PFSK-1 (cell line): ENCODE measurements at regions not wholly inside any gene's neighbourhood (a gene's known extent, or its start where the extent isn't known, plus 50 kb on each side); places are given as distances from the start of the nearest gene placed in this dataset.

Experiments used
- FOXP2 ChIP-seq: optimal IDR thresholded peaks from 2 replicates; pipeline ENCODE3; 2011; ENCODE audit warnings: borderline replicate concordance, control low read depth, inconsistent platforms; ENCODE audit not compliant: insufficient read depth; ENCODE audit errors: extremely low read length, extremely low read depth
- POLR2AphosphoS5 ChIP-seq: IDR thresholded peaks from 2 replicates; pipeline ENCODE4 v1.6.1; 2012; ENCODE audit warnings: low read depth, mild to moderate bottlenecking, control low read depth, low read length, moderate library complexity
- REST ChIP-seq, 2 experiments: IDR thresholded peaks; 2 replicates each; pipeline versions ENCODE4 v1.6.1 to v1.8.0; 2011 to 2012; ENCODE audit warnings: low read depth in 2 of 2, low read length in 2 of 2, control low read depth in 1 of 2, inconsistent platforms in 1 of 2, mild to moderate bottlenecking in 1 of 2, moderate library complexity in 1 of 2; ENCODE audit not compliant: insufficient read depth in 1 of 2
- SIN3A ChIP-seq: IDR thresholded peaks from 2 replicates; pipeline ENCODE4 v1.6.1; 2012; ENCODE audit warnings: mild to moderate bottlenecking, low read length, moderate library complexity, borderline replicate concordance; ENCODE audit not compliant: insufficient read depth
- TAF1 ChIP-seq: IDR thresholded peaks from 2 replicates; pipeline ENCODE4 v1.6.1; 2012; ENCODE audit warnings: low read length, control low read depth, borderline replicate concordance; ENCODE audit not compliant: insufficient read depth

GRCh38 chr22:49514211-49514610 is 313.5 kb downstream of the BRD1 start:
- TF ChIP-seq POLR2AphosphoS5 (no peak), SIN3A (no peak), REST (IDR thresholded peaks at IDR 0.05; ENCODE audit: insufficient read depth in 1 of 2, low read depth in 2 of 2, low read length in 2 of 2) (no peak), FOXP2 (no peak), TAF1 (no peak)

- TF ChIP-seq FOXP2 (no peak), TAF1 (no peak), REST (IDR thresholded peaks at IDR 0.05; ENCODE audit: insufficient read depth in 1 of 2, low read depth in 2 of 2, low read length in 2 of 2) (no peak), POLR2AphosphoS5 (no peak), SIN3A (no peak)
Observed at GRCh38 chr22:49513358-49513851, 314.3 kb downstream of the BRD1 start.

DNA sequence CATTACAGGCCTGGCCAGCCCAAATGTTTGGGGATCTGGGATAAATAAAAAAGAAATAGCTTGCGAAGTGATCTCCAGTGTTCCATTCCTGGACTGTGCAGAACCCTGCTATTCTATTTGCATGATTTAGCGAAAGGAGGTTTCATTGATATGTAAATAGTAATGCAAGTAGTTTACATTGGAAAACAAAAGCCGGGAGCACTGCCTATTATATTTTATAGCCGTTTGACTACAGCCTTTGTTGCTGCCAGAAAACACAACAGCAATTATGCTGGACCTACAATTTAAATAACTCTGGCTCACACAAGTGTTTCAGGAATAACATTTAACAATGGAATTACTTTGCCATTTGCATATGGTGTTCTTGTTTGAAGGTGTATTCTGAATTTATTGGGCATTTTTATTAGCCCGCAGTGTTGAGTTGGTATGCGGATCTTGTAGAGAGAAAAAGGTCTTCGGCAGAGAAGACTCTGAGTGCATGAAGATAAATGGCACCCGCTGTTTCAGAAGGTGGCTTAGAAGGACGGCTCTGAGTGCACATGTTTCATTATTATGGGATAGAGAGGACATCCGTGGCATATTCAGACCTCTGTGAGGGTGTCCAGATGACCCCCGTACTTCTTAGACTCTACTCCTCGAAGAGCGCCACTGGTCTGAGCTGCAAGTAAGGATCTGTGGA is 315.0 kb downstream of the BRD1 start:
- TF ChIP-seq TAF1, result no peak
- no peak for TF ChIP-seq REST (IDR thresholded peaks at IDR 0.05; ENCODE audit: insufficient read depth in 1 of 2, low read depth in 2 of 2, low read length in 2 of 2)
- TF ChIP-seq FOXP2, result no peak
- TF ChIP-seq SIN3A, result no peak
- no peak for TF ChIP-seq POLR2AphosphoS5

- TF ChIP-seq POLR2AphosphoS5, result no peak
- TF ChIP-seq TAF1, result no peak
- TF ChIP-seq SIN3A, result no peak
- TF ChIP-seq FOXP2, result no peak
- TF ChIP-seq REST (IDR thresholded peaks at IDR 0.05; ENCODE audit: insufficient read depth in 1 of 2, low read depth in 2 of 2, low read length in 2 of 2), result no peak
Observed at GRCh38 chr22:49510718-49511117, 317.0 kb downstream of the BRD1 start.
